ENCODE measurements at regions not wholly inside any gene's neighbourhood (a gene's known extent, or its start where the extent isn't known, plus 50 kb on each side); places are given as distances from the start of the nearest gene placed in this dataset.

GRCh38 chr3:161443921-161444693 lies 52.5 kb upstream of the OTOL1 start:
- no peak for TF ChIP-seq CTCF (conservative IDR thresholded peaks at IDR 0.05; ENCODE audit: low read depth, low read length)
- no peak for TF ChIP-seq EZH2 (IDR thresholded peaks at IDR 0.05; ENCODE audit: low read length, unreplicated experiment)

Measured in PC-3 (cell line).